Activated CD8-positive, alpha-beta T cell treated with anti-CD3 and anti-CD28 coated beads for 36 hours (primary cell): ENCODE measurements at regions not wholly inside any gene's neighbourhood (a gene's known extent, or its start where the extent isn't known, plus 50 kb on each side); places are given as distances from the start of the nearest gene placed in this dataset.

Experiments used
- ATAC-seq: fragments of 200-7000 bp; cut with Tn5 transposase; one replicate; pipeline ENCODE4 v1.10.0; 2021; ENCODE audit warnings: mild to moderate bottlenecking, moderate library complexity
- CTCF ChIA-PET: fragments of 350-600 bp; sonication (Branson Sonifier 250); formaldehyde crosslinking; loops from one replicate; lab custom pipeline; 2021; ENCODE audit warnings: antibody characterized with exemption; lab: Charles Lee
- POLR2A ChIA-PET: fragments of 350-600 bp; sonication (Branson Sonifier 250); formaldehyde crosslinking; loops from one replicate; lab custom pipeline; 2021; ENCODE audit warnings: antibody characterized with exemption; lab: Charles Lee
- DNase-seq: peaks from one replicate; pipeline ENCODE4 v3.0.0-alpha.2; 2020
- H3K27ac Mint-ChIP-seq: one replicate; pipeline ENCODE4 v1.8.0; 2021; ENCODE audit warnings: mild to moderate bottlenecking, mixed read lengths
- H3K27me3 Mint-ChIP-seq: one replicate; pipeline ENCODE4 v1.8.0; 2021; ENCODE audit warnings: mixed read lengths
- H3K36me3 Mint-ChIP-seq: one replicate; pipeline ENCODE4 v1.8.0; 2021; ENCODE audit warnings: low read depth, mixed read lengths
- H3K4me1 Mint-ChIP-seq: one replicate; pipeline ENCODE4 v1.8.0; 2021; ENCODE audit warnings: low read depth, mixed read lengths
- H3K4me3 Mint-ChIP-seq: one replicate; pipeline ENCODE4 v1.8.0; 2021; ENCODE audit warnings: mild to moderate bottlenecking, moderate library complexity, mixed read lengths
- H3K9me3 Mint-ChIP-seq: one replicate; pipeline ENCODE4 v1.8.0; 2021; ENCODE audit warnings: mixed read lengths
- intact Hi-C: fragments of 100-400 bp; cut with micrococcal nuclease; formaldehyde crosslinking; loops from one replicate; pipeline ENCODE4 v1.10.0; 2022
- TF ChIP-seq, protein P1 (sequence below): fragments of 200-600 bp; IDR thresholded peaks from one replicate; pipeline ENCODE4 v1.8.0; 2022; ENCODE audit warnings: antibody characterized with exemption, mild to moderate bottlenecking

- CTCF ChIA-PET, result no interaction called here
- intact Hi-C loops, result no loop called here
- TF ChIP-seq, protein P1, sequence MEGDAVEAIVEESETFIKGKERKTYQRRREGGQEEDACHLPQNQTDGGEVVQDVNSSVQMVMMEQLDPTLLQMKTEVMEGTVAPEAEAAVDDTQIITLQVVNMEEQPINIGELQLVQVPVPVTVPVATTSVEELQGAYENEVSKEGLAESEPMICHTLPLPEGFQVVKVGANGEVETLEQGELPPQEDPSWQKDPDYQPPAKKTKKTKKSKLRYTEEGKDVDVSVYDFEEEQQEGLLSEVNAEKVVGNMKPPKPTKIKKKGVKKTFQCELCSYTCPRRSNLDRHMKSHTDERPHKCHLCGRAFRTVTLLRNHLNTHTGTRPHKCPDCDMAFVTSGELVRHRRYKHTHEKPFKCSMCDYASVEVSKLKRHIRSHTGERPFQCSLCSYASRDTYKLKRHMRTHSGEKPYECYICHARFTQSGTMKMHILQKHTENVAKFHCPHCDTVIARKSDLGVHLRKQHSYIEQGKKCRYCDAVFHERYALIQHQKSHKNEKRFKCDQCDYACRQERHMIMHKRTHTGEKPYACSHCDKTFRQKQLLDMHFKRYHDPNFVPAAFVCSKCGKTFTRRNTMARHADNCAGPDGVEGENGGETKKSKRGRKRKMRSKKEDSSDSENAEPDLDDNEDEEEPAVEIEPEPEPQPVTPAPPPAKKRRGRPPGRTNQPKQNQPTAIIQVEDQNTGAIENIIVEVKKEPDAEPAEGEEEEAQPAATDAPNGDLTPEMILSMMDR, result no peak
- H3K9me3 Mint-ChIP-seq, result peaks cover 2% of the 10 kb centered on the region
- no peaks in the 10 kb centered on the region for H3K4me1 Mint-ChIP-seq
- POLR2A ChIA-PET, result no interaction called here
- H3K36me3 Mint-ChIP-seq, result no peaks in the 10 kb centered on the region
- DNase-seq (no peak), ATAC-seq (no peak)
- no peak overlapping the region for H3K27ac Mint-ChIP-seq
- no peaks in the 10 kb centered on the region for H3K27me3 Mint-ChIP-seq
- H3K4me3 Mint-ChIP-seq, result no peak overlapping the region
These were observed 574.6 kb downstream of the SLC4A3 start for GRCh38 chr2:220202066-220202465.

- Mint-ChIP-seq H3K27ac (no peak overlapping the region), H3K27me3 (peaks cover 3% of the 10 kb centered on the region), H3K4me3 (no peak overlapping the region), H3K4me1 (no peaks in the 10 kb centered on the region), H3K9me3 (no peaks in the 10 kb centered on the region), H3K36me3 (no peaks in the 10 kb centered on the region)
- TF ChIP-seq, protein P1, result no peak
- intact Hi-C loops, result no loop called here
- no peak for ATAC-seq
- ChIA-PET CTCF (no interaction called here), POLR2A (no interaction called here)
- DNase-seq, result no peak
These were observed 581.7 kb downstream of the SLC4A3 start for GRCh38 chr2:220209093-220209492.

- Mint-ChIP-seq H3K36me3 (no peaks in the 10 kb centered on the region), H3K27ac (no peak overlapping the region), H3K27me3 (peaks cover 3% of the 10 kb centered on the region), H3K4me3 (no peak overlapping the region), H3K4me1 (no peaks in the 10 kb centered on the region), H3K9me3 (no peaks in the 10 kb centered on the region)
- TF ChIP-seq, protein P1, result no peak
- ATAC-seq (no peak), DNase-seq (no peak)
- CTCF ChIA-PET, result no interaction called here
- intact Hi-C loops, result no loop called here
- POLR2A ChIA-PET, result no interaction called here
These were observed 582.3 kb downstream of the SLC4A3 start for GRCh38 chr2:220209751-220210150.

DNA sequence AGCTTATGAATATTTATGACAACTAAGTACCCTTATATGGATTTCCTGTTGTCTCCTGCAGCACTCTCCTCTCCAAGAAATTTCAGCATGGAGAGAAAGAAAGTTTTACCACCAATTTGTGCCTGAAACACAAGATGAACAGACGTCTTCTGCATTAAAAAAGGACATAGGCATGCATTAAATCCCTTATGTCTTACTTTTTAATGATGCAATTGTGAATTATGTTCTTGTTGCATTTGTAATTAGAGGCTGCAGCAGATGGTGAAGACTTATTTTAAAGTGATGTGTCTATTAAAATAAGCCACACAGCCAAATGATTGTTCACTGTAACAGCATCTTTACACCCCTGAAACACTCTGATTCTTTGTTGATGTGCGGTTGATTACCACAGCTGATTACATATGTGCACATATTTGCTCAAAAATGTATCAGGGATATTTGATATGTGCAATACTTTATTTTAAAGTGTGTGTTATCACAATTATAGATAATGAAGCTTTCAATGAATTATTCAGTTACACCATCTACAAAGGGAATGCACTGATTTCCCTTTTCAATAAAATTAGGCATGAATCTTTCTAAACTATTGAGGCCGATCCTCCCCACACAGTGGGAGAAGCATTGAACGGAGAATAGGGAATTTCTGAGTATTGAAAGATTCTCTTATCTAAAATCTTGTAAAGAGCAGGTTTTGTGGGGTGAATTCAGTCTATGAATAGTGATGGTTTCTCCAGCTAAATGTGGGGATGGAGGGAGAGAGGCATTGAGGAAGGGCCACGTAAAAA is 585.1 kb downstream of the SLC4A3 start:
- ATAC-seq, result no peak
- Mint-ChIP-seq H3K27ac (no peak overlapping the region), H3K36me3 (no peaks in the 10 kb centered on the region)

DNA sequence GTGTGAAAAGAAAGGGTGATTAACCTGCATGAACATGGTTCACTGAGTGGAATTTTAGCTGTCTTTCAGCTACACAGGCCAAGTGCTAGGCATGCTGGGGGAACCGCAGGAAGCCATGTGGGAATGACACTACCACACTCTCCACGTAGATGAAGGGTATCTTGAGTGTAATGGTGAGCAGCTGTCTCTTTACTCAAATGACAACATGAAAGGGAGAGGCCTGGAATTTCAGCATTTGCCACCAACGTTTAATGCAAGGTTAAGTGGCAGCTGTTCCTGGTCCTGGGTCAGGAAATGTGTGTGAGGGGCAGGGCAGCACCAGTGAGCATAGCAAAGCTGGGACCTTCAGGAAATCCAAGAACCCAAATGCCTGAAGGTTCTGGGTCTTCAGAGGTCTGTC is 588.4 kb downstream of the SLC4A3 start:
- no peak for ATAC-seq
- POLR2A ChIA-PET, result no interaction called here
- TF ChIP-seq, protein P1, result no peak
- Mint-ChIP-seq H3K9me3 (no peaks in the 10 kb centered on the region), H3K4me3 (no peak overlapping the region), H3K27me3 (no peaks in the 10 kb centered on the region), H3K36me3 (no peaks in the 10 kb centered on the region), H3K27ac (no peak overlapping the region), H3K4me1 (no peaks in the 10 kb centered on the region)
- no peak for DNase-seq
- intact Hi-C loops, result no loop called here
- CTCF ChIA-PET, result no interaction called here

More for the DNA sequence above, 585.1 kb downstream of the SLC4A3 start:
- Mint-ChIP-seq H3K27me3 (peaks cover 3% of the 10 kb centered on the region), H3K4me1 (no peaks in the 10 kb centered on the region), H3K9me3 (no peaks in the 10 kb centered on the region), H3K4me3 (no peak overlapping the region)
- ChIA-PET POLR2A (no interaction called here), CTCF (no interaction called here)
- TF ChIP-seq, protein P1, result no peak
- intact Hi-C loops, result no loop called here
- DNase-seq, result no peak
